Astrocyte (in vitro differentiated cells and primary cell): ENCODE measurements at regions not wholly inside any gene's neighbourhood (a gene's known extent, or its start where the extent isn't known, plus 50 kb on each side); places are given as distances from the start of the nearest gene placed in this dataset.
A peak's percentile ranks its signal among the peaks of the same experiment; 100 is the strongest.

Experiments used
- DNase-seq: peaks from one replicate; pipeline ENCODE4 v3.0.0-alpha.2; 2010; ENCODE audit warnings: low read depth
- FAIRE-seq: peaks from 2 replicates; lab custom pipeline; 2011; peaks lifted over from hg19 to GRCh38; lab: Jason Lieb, UNC
- H2AFZ ChIP-seq: 2 replicates; pipeline ENCODE4 v1.6.0; 2012; ENCODE audit warnings: low read depth, low read length, inconsistent platforms
- H3K27ac ChIP-seq: 2 replicates; pipeline ENCODE4 v1.5.1; 2011; ENCODE audit warnings: low read depth, low read length, inconsistent platforms
- H3K27me3 ChIP-seq: 2 replicates; pipeline ENCODE4 v1.6.0; 2011; ENCODE audit warnings: low read length, inconsistent platforms; ENCODE audit not compliant: insufficient read depth
- H3K36me3 ChIP-seq: 2 replicates; pipeline ENCODE4 v1.5.1; 2011; ENCODE audit warnings: low read length, inconsistent platforms; ENCODE audit not compliant: insufficient read depth
- H3K4me1 ChIP-seq: 2 replicates; pipeline ENCODE4 v1.5.1; 2011; ENCODE audit warnings: low read length, inconsistent platforms; ENCODE audit not compliant: insufficient read depth
- H3K4me2 ChIP-seq: 2 replicates; pipeline ENCODE4 v1.6.0; 2012; ENCODE audit warnings: low read length, inconsistent platforms
- H3K4me3 ChIP-seq: 2 replicates; pipeline ENCODE4 v1.5.1; 2011; ENCODE audit warnings: low read depth, mild to moderate bottlenecking, low read length, inconsistent platforms; ENCODE audit not compliant: insufficient read depth
- H3K79me2 ChIP-seq: 2 replicates; pipeline ENCODE4 v1.6.0; 2012; ENCODE audit warnings: mild to moderate bottlenecking, low read length, inconsistent platforms; ENCODE audit not compliant: insufficient read depth
- H3K9ac ChIP-seq: 2 replicates; pipeline ENCODE4 v1.6.0; 2012; ENCODE audit warnings: mild to moderate bottlenecking, low read length, inconsistent platforms
- H3K9me3 ChIP-seq: 2 replicates; pipeline ENCODE4 v1.5.1; 2012; ENCODE audit warnings: low read depth, mild to moderate bottlenecking, low read length, inconsistent platforms; ENCODE audit not compliant: insufficient read depth
- H4K20me1 ChIP-seq: 2 replicates; pipeline ENCODE4 v1.6.0; 2012; ENCODE audit warnings: low read length, inconsistent platforms; ENCODE audit not compliant: insufficient read depth
- H3K27ac Mint-ChIP-seq: one replicate; pipeline ENCODE4 v1.8.0; 2021; ENCODE audit warnings: mild to moderate bottlenecking, mixed read lengths; ENCODE audit not compliant: unreplicated experiment
- H3K27me3 Mint-ChIP-seq: one replicate; pipeline ENCODE4 v1.8.0; 2021; ENCODE audit warnings: low read depth, mixed read lengths; ENCODE audit not compliant: unreplicated experiment
- H3K36me3 Mint-ChIP-seq: one replicate; pipeline ENCODE4 v1.8.0; 2021; ENCODE audit warnings: low read depth, mixed read lengths; ENCODE audit not compliant: unreplicated experiment
- H3K4me1 Mint-ChIP-seq: one replicate; pipeline ENCODE4 v1.8.0; 2021; ENCODE audit warnings: low read depth, mixed read lengths; ENCODE audit not compliant: unreplicated experiment
- H3K4me3 Mint-ChIP-seq: one replicate; pipeline ENCODE4 v1.8.0; 2021; ENCODE audit warnings: mild to moderate bottlenecking, moderate library complexity, mixed read lengths; ENCODE audit not compliant: unreplicated experiment
- H3K9me3 Mint-ChIP-seq: one replicate; pipeline ENCODE4 v1.8.0; 2021; ENCODE audit warnings: mild to moderate bottlenecking, mixed read lengths; ENCODE audit not compliant: unreplicated experiment
- CTCF ChIP-seq: IDR thresholded peaks from 2 replicates; pipeline ENCODE4 v1.5.1; 2011; ENCODE audit warnings: low read depth, mild to moderate bottlenecking, inconsistent platforms, low read length, moderate library complexity; ENCODE audit not compliant: insufficient read depth
- EZH2 ChIP-seq: IDR thresholded peaks from 2 replicates; pipeline ENCODE4 v1.6.1; 2012; ENCODE audit warnings: mild to moderate bottlenecking, low read length, inconsistent platforms; ENCODE audit not compliant: insufficient read depth

GRCh38 chrX:106467943-106468342 lies 143.8 kb upstream of the RADX start:
- H3K4me3 Mint-ChIP-seq: no peak overlapping the region
- FAIRE-seq: no peak

GRCh38 chrX:106468433-106468832 lies 143.3 kb upstream of the RADX start:
- DNase-seq: no peak
- Histone ChIP-seq H2AFZ (no peak overlapping the region), H4K20me1 (no peaks in the 10 kb centered on the region), H3K36me3 (no peaks in the 10 kb centered on the region), H3K9ac (no peak overlapping the region), H3K4me3 (no peak overlapping the region), H3K79me2 (no peaks in the 10 kb centered on the region), H3K9me3 (no peaks in the 10 kb centered on the region), H3K27ac (no peak overlapping the region), H3K4me2 (no peak overlapping the region), H3K27me3 (no peaks in the 10 kb centered on the region), H3K4me1 (no peaks in the 10 kb centered on the region)
- H3K9me3 Mint-ChIP-seq: no peaks in the 10 kb centered on the region
- no peak overlapping the region for H3K27ac Mint-ChIP-seq
- H3K4me3 Mint-ChIP-seq: no peak overlapping the region
- H3K27me3 Mint-ChIP-seq: peaks cover 4% of the 10 kb centered on the region
- no peaks in the 10 kb centered on the region for H3K36me3 Mint-ChIP-seq
- TF ChIP-seq EZH2 (no peak), CTCF (no peak)
- FAIRE-seq: no peak
- no peaks in the 10 kb centered on the region for H3K4me1 Mint-ChIP-seq

More at GRCh38 chrX:106467943-106468342, 143.8 kb upstream of the RADX start:
- no peak overlapping the region for H3K27ac Mint-ChIP-seq
- no peaks in the 10 kb centered on the region for H3K27me3 ChIP-seq
- no peak overlapping the region for H3K4me3 ChIP-seq
- H3K4me1 Mint-ChIP-seq: no peaks in the 10 kb centered on the region
- no peak overlapping the region for H2AFZ ChIP-seq
- no peaks in the 10 kb centered on the region for H3K79me2 ChIP-seq
- H3K36me3 Mint-ChIP-seq: no peaks in the 10 kb centered on the region
- no peak for DNase-seq
- H3K4me2 ChIP-seq: no peak overlapping the region
- no peaks in the 10 kb centered on the region for H3K9me3 ChIP-seq
- H4K20me1 ChIP-seq: no peaks in the 10 kb centered on the region
- no peaks in the 10 kb centered on the region for H3K4me1 ChIP-seq
- H3K36me3 ChIP-seq: no peaks in the 10 kb centered on the region
- no peak overlapping the region for H3K27ac ChIP-seq
- no peak for TF ChIP-seq CTCF
- no peak for TF ChIP-seq EZH2
- no peak overlapping the region for H3K9ac ChIP-seq
- peaks cover 4% of the 10 kb centered on the region for H3K27me3 Mint-ChIP-seq
- no peaks in the 10 kb centered on the region for H3K9me3 Mint-ChIP-seq

- H4K20me1 ChIP-seq: no peaks in the 10 kb centered on the region
- H3K27ac Mint-ChIP-seq: no peak overlapping the region
- no peak overlapping the region for H2AFZ ChIP-seq
- H3K79me2 ChIP-seq: no peaks in the 10 kb centered on the region
- H3K4me1 Mint-ChIP-seq: no peaks in the 10 kb centered on the region
- no peaks in the 10 kb centered on the region for H3K36me3 ChIP-seq
- TF ChIP-seq EZH2 (no peak), CTCF (no peak)
- no peak overlapping the region for H3K27ac ChIP-seq
- DNase-seq: no peak
- peaks cover 3% of the 10 kb centered on the region for H3K27me3 Mint-ChIP-seq
- no peaks in the 10 kb centered on the region for H3K36me3 Mint-ChIP-seq
- no peaks in the 10 kb centered on the region for H3K9me3 ChIP-seq
- no peak overlapping the region for H3K4me2 ChIP-seq
- no peaks in the 10 kb centered on the region for H3K27me3 ChIP-seq
- H3K9me3 Mint-ChIP-seq: no peaks in the 10 kb centered on the region
- H3K9ac ChIP-seq: no peak overlapping the region
- H3K4me1 ChIP-seq: no peaks in the 10 kb centered on the region
- H3K4me3 Mint-ChIP-seq: no peak overlapping the region
- FAIRE-seq: peak; percentile 52
- H3K4me3 ChIP-seq: no peak overlapping the region
Measured at GRCh38 chrX:106479920-106480319, 131.9 kb upstream of the RADX start.
